DOHH2 (cell line): ENCODE measurements at regions not wholly inside any gene's neighbourhood (a gene's known extent, or its start where the extent isn't known, plus 50 kb on each side); places are given as distances from the start of the nearest gene placed in this dataset.

ENCODE experiments used
- H3F3A ChIP-seq: fragments of 200-600 bp; sonication (generic), shearing (Covaris generic); 2 replicates; pipeline ENCODE4 v1.6.0; 2016; ENCODE audit warnings: antibody characterized with exemption, mild to moderate bottlenecking; ENCODE audit not compliant: control insufficient read depth, insufficient read depth
- H3K27ac ChIP-seq: fragments of 200-600 bp; sonication (generic); 2 replicates; pipeline ENCODE4 v1.5.1; 2014; ENCODE audit warnings: low read depth, mild to moderate bottlenecking, low read length, moderate library complexity
- H3K27me3 ChIP-seq: fragments of 200-600 bp; sonication (generic); 2 replicates; pipeline ENCODE4 v1.6.1; 2014; ENCODE audit warnings: mild to moderate bottlenecking, low read length, mixed read lengths; ENCODE audit not compliant: control insufficient read depth
- H3K36me3 ChIP-seq: fragments of 200-600 bp; sonication (generic); 2 replicates; pipeline ENCODE4 v1.6.1; 2014; ENCODE audit warnings: mild to moderate bottlenecking, low read length, moderate library complexity, mixed read lengths; ENCODE audit not compliant: control insufficient read depth
- H3K4me1 ChIP-seq: fragments of 200-600 bp; sonication (generic); 2 replicates; pipeline ENCODE4 v1.6.1; 2014; ENCODE audit warnings: mild to moderate bottlenecking, low read length, mixed read lengths; ENCODE audit not compliant: control insufficient read depth
- H3K4me2 ChIP-seq: fragments of 200-600 bp; sonication (generic); 2 replicates; pipeline ENCODE4 v1.6.0; 2014; ENCODE audit warnings: mild to moderate bottlenecking, low read length, moderate library complexity
- H3K4me3 ChIP-seq: fragments of 200-600 bp; sonication (generic); 2 replicates; pipeline ENCODE4 v1.5.1; 2014; ENCODE audit warnings: mild to moderate bottlenecking, low read length, mixed read lengths
- H3K79me2 ChIP-seq: fragments of 200-600 bp; sonication (generic); 2 replicates; pipeline ENCODE4 v1.6.1; 2014; ENCODE audit warnings: mild to moderate bottlenecking, low read length, mixed read lengths; ENCODE audit not compliant: control insufficient read depth
- H3K9me2 ChIP-seq: fragments of 200-600 bp; sonication (generic); replicated peaks from 2 replicates; pipeline ENCODE4 v1.6.1; 2014; ENCODE audit warnings: mild to moderate bottlenecking, low read length, mixed read lengths; ENCODE audit not compliant: control insufficient read depth
- H3K9me3 ChIP-seq: fragments of 200-600 bp; sonication (generic); 2 replicates; pipeline ENCODE4 v1.6.1; 2014; ENCODE audit warnings: antibody characterized with exemption, low read length, mixed read lengths; ENCODE audit not compliant: control insufficient read depth, insufficient read depth
- H4K20me1 ChIP-seq: fragments of 200-600 bp; sonication (generic); 2 replicates; pipeline ENCODE4 v1.6.0; 2014; ENCODE audit warnings: low read depth, mild to moderate bottlenecking, antibody characterized with exemption, low read length, moderate library complexity; ENCODE audit not compliant: control insufficient read depth, insufficient read depth
- EZH2phosphoT487 ChIP-seq: fragments of 200-600 bp; sonication (generic); IDR thresholded peaks from 2 replicates; pipeline ENCODE4 v1.6.1; 2017; ENCODE audit warnings: borderline replicate concordance, mild to moderate bottlenecking, antibody characterized with exemption, low read length, moderate library complexity, mixed read lengths
- TF ChIP-seq, protein P1 (sequence below): fragments of 200-600 bp; sonication (generic); IDR thresholded peaks from one replicate; pipeline ENCODE4 v1.5.1; 2014; ENCODE audit warnings: antibody characterized with exemption, mild to moderate bottlenecking, low read depth, low read length; ENCODE audit not compliant: poor library complexity, severe bottlenecking

DNA sequence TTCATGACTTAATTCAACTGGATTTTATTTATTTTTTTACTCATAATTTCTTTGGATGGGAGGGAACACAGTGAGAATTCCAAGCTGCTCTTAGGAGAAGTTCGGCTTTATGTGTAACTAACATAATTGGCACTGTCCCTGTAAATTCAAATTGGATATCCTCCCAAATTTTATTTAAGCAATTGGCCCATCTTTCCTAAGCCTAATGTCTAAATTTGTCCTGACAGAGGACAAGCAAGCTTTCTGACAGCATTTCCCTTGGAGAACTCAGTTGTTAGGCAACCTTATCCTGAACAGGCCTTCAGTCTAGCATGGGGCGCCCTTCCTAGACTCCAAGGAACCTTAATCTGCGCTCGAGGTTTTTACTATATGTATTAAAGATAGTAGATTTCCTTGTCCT lies 550.3 kb downstream of the NUF2 start:
- no peak overlapping the region for H3K27ac ChIP-seq
- H3K9me2 ChIP-seq: no peaks in the 10 kb centered on the region
- H3K4me2 ChIP-seq: no peak overlapping the region
- no peaks in the 10 kb centered on the region for H3K27me3 ChIP-seq
- no peaks in the 10 kb centered on the region for H3F3A ChIP-seq
- H3K9me3 ChIP-seq: no peaks in the 10 kb centered on the region
- H3K4me1 ChIP-seq: no peaks in the 10 kb centered on the region
- TF ChIP-seq, protein P1, sequence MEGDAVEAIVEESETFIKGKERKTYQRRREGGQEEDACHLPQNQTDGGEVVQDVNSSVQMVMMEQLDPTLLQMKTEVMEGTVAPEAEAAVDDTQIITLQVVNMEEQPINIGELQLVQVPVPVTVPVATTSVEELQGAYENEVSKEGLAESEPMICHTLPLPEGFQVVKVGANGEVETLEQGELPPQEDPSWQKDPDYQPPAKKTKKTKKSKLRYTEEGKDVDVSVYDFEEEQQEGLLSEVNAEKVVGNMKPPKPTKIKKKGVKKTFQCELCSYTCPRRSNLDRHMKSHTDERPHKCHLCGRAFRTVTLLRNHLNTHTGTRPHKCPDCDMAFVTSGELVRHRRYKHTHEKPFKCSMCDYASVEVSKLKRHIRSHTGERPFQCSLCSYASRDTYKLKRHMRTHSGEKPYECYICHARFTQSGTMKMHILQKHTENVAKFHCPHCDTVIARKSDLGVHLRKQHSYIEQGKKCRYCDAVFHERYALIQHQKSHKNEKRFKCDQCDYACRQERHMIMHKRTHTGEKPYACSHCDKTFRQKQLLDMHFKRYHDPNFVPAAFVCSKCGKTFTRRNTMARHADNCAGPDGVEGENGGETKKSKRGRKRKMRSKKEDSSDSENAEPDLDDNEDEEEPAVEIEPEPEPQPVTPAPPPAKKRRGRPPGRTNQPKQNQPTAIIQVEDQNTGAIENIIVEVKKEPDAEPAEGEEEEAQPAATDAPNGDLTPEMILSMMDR: no peak
- no peak for TF ChIP-seq EZH2phosphoT487
- H4K20me1 ChIP-seq: no peaks in the 10 kb centered on the region
- H3K36me3 ChIP-seq: no peaks in the 10 kb centered on the region
- H3K79me2 ChIP-seq: no peaks in the 10 kb centered on the region
- no peak overlapping the region for H3K4me3 ChIP-seq

DNA sequence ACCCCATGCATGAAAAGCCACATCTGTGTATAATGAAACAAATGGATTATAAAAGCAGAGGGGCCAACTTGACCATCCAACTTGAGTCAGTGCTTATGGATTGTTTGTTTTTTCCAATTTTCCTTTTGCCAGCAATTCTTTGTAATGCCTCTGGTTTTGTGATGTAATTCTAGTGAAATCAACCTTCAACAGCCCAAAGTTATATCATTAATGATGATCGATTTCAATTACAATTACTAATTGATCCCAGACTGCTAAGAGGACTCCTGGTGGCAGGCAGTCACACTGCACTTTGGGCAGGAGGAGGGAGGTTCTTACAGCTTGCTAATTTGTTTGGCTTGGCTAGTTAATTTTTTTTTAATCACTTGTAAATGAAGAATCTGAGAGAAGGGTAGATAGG lies 552.3 kb downstream of the NUF2 start:
- Histone ChIP-seq H3K79me2 (no peaks in the 10 kb centered on the region), H3K27ac (no peak overlapping the region), H3K9me3 (no peaks in the 10 kb centered on the region), H3K27me3 (no peaks in the 10 kb centered on the region), H3K9me2 (no peaks in the 10 kb centered on the region), H3K36me3 (no peaks in the 10 kb centered on the region), H3K4me2 (no peak overlapping the region), H3K4me3 (no peak overlapping the region), H4K20me1 (no peaks in the 10 kb centered on the region), H3F3A (no peaks in the 10 kb centered on the region), H3K4me1 (no peaks in the 10 kb centered on the region)
- TF ChIP-seq, protein P1: peak; percentile 24
- no peak for TF ChIP-seq EZH2phosphoT487

DNA sequence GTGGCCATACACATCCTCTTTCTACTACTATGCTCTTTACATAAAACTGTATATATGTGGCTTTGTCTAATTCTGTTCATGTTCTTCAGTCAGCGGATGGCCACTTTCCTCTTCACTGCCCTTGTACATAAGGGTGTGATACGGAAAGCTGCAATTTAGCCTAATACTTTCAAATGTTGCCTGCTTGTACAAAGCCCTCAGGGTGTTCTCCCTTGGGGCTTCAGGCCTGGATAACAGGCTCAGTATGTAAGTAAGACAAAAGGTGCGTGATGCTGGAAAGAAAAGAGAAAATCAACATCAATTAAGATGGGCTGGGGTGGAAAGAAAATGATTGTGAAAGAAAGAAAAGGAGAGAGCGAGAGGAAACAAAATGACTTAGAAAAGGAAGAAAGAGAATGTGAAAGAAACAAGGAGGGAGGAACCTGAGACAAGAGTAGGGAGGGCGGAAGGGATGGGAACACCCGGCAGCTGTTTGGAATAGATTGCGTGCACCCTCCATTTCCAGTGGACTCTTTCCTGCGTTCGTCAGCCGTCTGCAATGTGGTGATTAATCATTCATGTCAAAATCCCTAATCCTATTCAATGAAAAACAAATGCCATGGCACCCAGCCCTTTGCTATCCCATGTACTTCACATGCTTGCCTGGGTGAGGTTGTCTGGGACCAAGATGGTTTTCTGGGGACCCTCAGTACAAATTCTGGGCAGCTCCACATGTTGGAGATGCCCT lies 553.6 kb downstream of the NUF2 start:
- H3K79me2 ChIP-seq: no peaks in the 10 kb centered on the region
- no peaks in the 10 kb centered on the region for H3K27me3 ChIP-seq
- TF ChIP-seq, protein P1: no peak
- TF ChIP-seq EZH2phosphoT487: no peak
- no peaks in the 10 kb centered on the region for H3K9me3 ChIP-seq
- no peak overlapping the region for H3K4me3 ChIP-seq
- no peaks in the 10 kb centered on the region for H3K4me1 ChIP-seq
- no peaks in the 10 kb centered on the region for H3K36me3 ChIP-seq
- no peaks in the 10 kb centered on the region for H3K9me2 ChIP-seq
- H3K4me2 ChIP-seq: no peak overlapping the region
- no peak overlapping the region for H3K27ac ChIP-seq
- H3F3A ChIP-seq: no peaks in the 10 kb centered on the region
- no peaks in the 10 kb centered on the region for H4K20me1 ChIP-seq
